ENCODE measurements at regions not wholly inside any gene's neighbourhood (a gene's known extent, or its start where the extent isn't known, plus 50 kb on each side); places are given as distances from the start of the nearest gene placed in this dataset.

- H3K4me1 ChIP-seq (ENCODE audit: insufficient read depth, low read length): no peaks in the 10 kb centered on the region
- no peaks in the 10 kb centered on the region for H3K36me3 ChIP-seq (ENCODE audit: low read depth, low read length)
- no peak overlapping the region for H2AFZ ChIP-seq (ENCODE audit: low read length)
- H3K79me2 ChIP-seq (ENCODE audit: low read length): no peaks in the 10 kb centered on the region
- H3K4me2 ChIP-seq (ENCODE audit: low read length): no peak overlapping the region
- H3K27ac ChIP-seq (ENCODE audit: low read length): no peak overlapping the region
- POLR2A ChIA-PET (ENCODE audit: unreplicated experiment): no interaction called here
- no peaks in the 10 kb centered on the region for H3F3A ChIP-seq (ENCODE audit: low read length, unreplicated experiment)
- CTCF ChIA-PET: no interaction called here
- TF ChIP-seq EZH2phosphoT487 (IDR thresholded peaks at IDR 0.05; ENCODE audit: borderline replicate concordance, low read length) (no peak), CTCF (conservative IDR thresholded peaks at IDR 0.05; ENCODE audit: low read depth, low read length) (no peak), EZH2 (IDR thresholded peaks at IDR 0.05; ENCODE audit: low read length, unreplicated experiment) (no peak)
- H4K20me1 ChIP-seq (ENCODE audit: low read length): no peaks in the 10 kb centered on the region
- H3K4me3 ChIP-seq (ENCODE audit: low read length): no peak overlapping the region
- H3K9ac ChIP-seq (ENCODE audit: low read length): no peak overlapping the region
- BruUV-seq (replicated peaks): no TSS peak
- no peaks in the 10 kb centered on the region for H3K9me2 ChIP-seq (replicated peaks; ENCODE audit: low read length)
- no peak for ATAC-seq
- intact Hi-C loops (cut with micrococcal nuclease): no loop called here
- no peak for DNase-seq
- H3K27me3 ChIP-seq (ENCODE audit: low read length): peaks cover 21% of the 10 kb centered on the region
- no peaks in the 10 kb centered on the region for H3K9me3 ChIP-seq (ENCODE audit: low read length)
Observed at GRCh38 chr15:31248951-31249350, 77.7 kb upstream of the KLF13 start.

- H3K4me3 ChIP-seq (ENCODE audit: low read length): no peak overlapping the region
- H3K9ac ChIP-seq (ENCODE audit: low read length): no peak overlapping the region
- no peak for ATAC-seq
- H3K79me2 ChIP-seq (ENCODE audit: low read length): no peaks in the 10 kb centered on the region
- ChIA-PET POLR2A (ENCODE audit: unreplicated experiment) (no interaction called here), CTCF (no interaction called here)
- H3K4me1 ChIP-seq (ENCODE audit: insufficient read depth, low read length): no peaks in the 10 kb centered on the region
- TF ChIP-seq EZH2 (IDR thresholded peaks at IDR 0.05; ENCODE audit: low read length, unreplicated experiment) (no peak), EZH2phosphoT487 (IDR thresholded peaks at IDR 0.05; ENCODE audit: borderline replicate concordance, low read length) (no peak), CTCF (conservative IDR thresholded peaks at IDR 0.05; ENCODE audit: low read depth, low read length) (no peak)
- no peaks in the 10 kb centered on the region for H3K9me3 ChIP-seq (ENCODE audit: low read length)
- no peaks in the 10 kb centered on the region for H3K36me3 ChIP-seq (ENCODE audit: low read depth, low read length)
- intact Hi-C loops (cut with micrococcal nuclease): loop anchor here (10.0 kb wide), 1 partner anchor 75 kb away; the partner anchor contains the start of gene KLF13
- no peaks in the 10 kb centered on the region for H3F3A ChIP-seq (ENCODE audit: low read length, unreplicated experiment)
- no TSS peak for BruUV-seq (replicated peaks)
- no peak overlapping the region for H3K27ac ChIP-seq (ENCODE audit: low read length)
- H3K4me2 ChIP-seq (ENCODE audit: low read length): no peak overlapping the region
- H3K27me3 ChIP-seq (ENCODE audit: low read length): peaks cover 21% of the 10 kb centered on the region
- H4K20me1 ChIP-seq (ENCODE audit: low read length): no peaks in the 10 kb centered on the region
- H3K9me2 ChIP-seq (replicated peaks; ENCODE audit: low read length): no peaks in the 10 kb centered on the region
- H2AFZ ChIP-seq (ENCODE audit: low read length): no peak overlapping the region
- no peak for DNase-seq
Observed at GRCh38 chr15:31250033-31250432, 76.6 kb upstream of the KLF13 start.

- no peaks in the 10 kb centered on the region for H3K4me1 ChIP-seq (ENCODE audit: insufficient read depth, low read length)
- DNase-seq: no peak
- no peak overlapping the region for H2AFZ ChIP-seq (ENCODE audit: low read length)
- peaks cover 21% of the 10 kb centered on the region for H3K27me3 ChIP-seq (ENCODE audit: low read length)
- TF ChIP-seq CTCF (conservative IDR thresholded peaks at IDR 0.05; ENCODE audit: low read depth, low read length) (no peak), EZH2phosphoT487 (IDR thresholded peaks at IDR 0.05; ENCODE audit: borderline replicate concordance, low read length) (no peak), EZH2 (IDR thresholded peaks at IDR 0.05; ENCODE audit: low read length, unreplicated experiment) (no peak)
- H3K79me2 ChIP-seq (ENCODE audit: low read length): no peaks in the 10 kb centered on the region
- ChIA-PET CTCF (no interaction called here), POLR2A (ENCODE audit: unreplicated experiment) (no interaction called here)
- no peak for ATAC-seq
- H3K9me3 ChIP-seq (ENCODE audit: low read length): no peaks in the 10 kb centered on the region
- no peak overlapping the region for H3K4me3 ChIP-seq (ENCODE audit: low read length)
- H3K36me3 ChIP-seq (ENCODE audit: low read depth, low read length): no peaks in the 10 kb centered on the region
- H3K4me2 ChIP-seq (ENCODE audit: low read length): no peak overlapping the region
- no TSS peak for BruUV-seq (replicated peaks)
- H3K9me2 ChIP-seq (replicated peaks; ENCODE audit: low read length): no peaks in the 10 kb centered on the region
- H3K27ac ChIP-seq (ENCODE audit: low read length): no peak overlapping the region
- H3F3A ChIP-seq (ENCODE audit: low read length, unreplicated experiment): no peaks in the 10 kb centered on the region
- intact Hi-C loops (cut with micrococcal nuclease): loop anchor here (10.0 kb wide), 1 partner anchor 74 kb away; the partner anchor contains the start of gene KLF13
- H3K9ac ChIP-seq (ENCODE audit: low read length): no peak overlapping the region
- no peaks in the 10 kb centered on the region for H4K20me1 ChIP-seq (ENCODE audit: low read length)
Observed at GRCh38 chr15:31251165-31251564, 75.5 kb upstream of the KLF13 start.
